NCI-H446 (cell line): ENCODE measurements at regions not wholly inside any gene's neighbourhood (a gene's known extent, or its start where the extent isn't known, plus 50 kb on each side); places are given as distances from the start of the nearest gene placed in this dataset.

Experiments used
- DNase-seq, 2 experiments: peaks; one replicate each; lab custom pipeline; 2025; lab: John Stamatoyannopoulos, UW

DNA sequence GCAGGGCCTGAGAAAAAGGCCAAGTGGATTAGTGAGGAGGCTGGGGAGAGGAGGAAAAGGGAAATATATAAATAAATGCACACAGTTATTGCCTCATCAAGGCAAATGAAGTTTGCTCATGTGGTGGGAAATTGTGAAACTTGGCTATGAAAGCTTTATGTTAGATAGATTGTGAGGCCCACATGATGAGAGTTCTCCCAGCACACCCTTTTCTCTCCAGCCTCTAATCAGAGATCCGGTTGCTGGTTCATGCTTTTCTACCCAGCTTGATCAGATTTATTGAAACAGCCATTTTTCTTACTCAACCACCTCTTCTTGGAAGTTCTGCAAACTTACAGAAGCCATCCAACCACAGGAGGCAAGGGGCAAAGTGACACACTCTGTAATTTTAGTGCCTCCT, 125.8 kb upstream of the KLF4 start:
- DNase-seq = no peak

DNA sequence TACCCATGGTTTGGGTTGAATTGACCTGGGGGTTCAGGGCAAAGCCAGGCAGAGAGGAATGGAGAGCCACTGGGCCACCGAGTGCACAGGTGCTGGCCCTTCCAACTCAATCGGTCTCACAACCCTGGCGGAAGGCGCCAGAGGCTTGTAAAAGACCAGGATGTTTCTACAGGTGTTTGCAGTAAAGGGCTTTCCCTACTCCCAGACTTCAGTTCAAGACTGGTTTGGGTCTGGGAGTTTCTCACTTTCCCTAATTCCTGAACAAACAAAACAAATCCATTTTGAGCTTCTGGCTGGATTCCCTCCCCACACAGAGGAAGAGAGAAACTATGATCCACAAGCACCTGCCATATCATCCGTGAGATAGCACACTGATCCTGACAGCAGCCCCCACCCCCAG, 125.2 kb upstream of the KLF4 start:
- no peak for DNase-seq

DNA sequence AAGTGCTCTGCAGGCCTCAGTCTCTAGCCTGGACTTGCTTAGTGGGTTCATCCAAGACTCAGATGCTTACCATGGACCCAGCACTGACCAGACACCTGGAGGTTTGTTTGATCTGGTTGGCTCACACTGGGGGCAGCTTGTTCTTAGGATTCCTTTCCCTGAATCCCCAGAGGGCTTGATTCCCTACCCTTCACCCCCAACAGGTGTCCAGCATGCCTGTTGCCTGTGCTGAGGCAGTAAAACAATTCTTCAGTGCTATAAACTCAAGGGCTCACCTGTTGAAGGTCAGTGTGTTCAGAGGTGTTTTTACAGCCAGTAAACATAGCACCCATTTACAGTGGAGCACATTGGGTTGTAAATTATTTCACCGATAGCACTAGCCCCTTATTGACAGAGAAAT, 123.8 kb upstream of the KLF4 start:
- DNase-seq = no peak

DNA sequence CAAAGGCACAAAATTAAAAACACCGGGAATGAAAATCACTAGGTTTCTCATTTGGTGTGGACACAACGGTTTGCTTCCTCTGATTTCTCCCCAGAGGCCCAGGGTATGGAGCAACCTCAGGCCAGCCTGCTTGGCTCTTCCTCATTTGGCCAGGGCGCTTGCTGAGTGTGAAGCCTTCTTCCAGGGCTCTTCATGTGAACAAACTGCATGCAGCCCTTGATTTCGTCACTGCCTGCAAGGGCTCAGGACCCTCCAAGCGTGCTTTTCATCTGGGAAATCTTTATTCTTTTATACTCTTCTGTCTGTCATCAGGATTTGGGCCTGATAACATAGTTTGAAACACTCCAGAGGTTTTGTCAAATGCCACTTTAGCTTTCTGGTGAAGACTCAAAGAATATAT, 122.6 kb upstream of the KLF4 start:
- DNase-seq = no peak

DNA sequence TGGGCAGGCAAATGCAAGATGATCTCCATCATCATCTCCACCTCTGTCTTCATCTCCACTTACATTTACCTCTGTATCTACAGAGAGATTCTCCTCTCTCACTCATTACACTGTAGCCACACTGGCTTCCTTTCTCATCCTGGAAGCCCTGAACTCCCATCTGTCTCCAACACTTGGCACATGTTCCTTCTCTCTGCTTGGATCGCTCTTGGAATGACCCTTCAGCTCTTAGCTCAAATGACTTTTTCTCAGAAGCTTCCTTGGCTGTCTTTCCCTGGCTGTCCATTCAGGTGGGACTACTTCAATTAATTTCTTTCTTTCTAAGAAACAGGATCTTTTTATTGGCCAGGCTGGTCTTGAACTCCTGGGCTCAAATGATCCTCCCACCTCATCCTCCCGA, 120.0 kb upstream of the KLF4 start:
- no peak for DNase-seq

DNA sequence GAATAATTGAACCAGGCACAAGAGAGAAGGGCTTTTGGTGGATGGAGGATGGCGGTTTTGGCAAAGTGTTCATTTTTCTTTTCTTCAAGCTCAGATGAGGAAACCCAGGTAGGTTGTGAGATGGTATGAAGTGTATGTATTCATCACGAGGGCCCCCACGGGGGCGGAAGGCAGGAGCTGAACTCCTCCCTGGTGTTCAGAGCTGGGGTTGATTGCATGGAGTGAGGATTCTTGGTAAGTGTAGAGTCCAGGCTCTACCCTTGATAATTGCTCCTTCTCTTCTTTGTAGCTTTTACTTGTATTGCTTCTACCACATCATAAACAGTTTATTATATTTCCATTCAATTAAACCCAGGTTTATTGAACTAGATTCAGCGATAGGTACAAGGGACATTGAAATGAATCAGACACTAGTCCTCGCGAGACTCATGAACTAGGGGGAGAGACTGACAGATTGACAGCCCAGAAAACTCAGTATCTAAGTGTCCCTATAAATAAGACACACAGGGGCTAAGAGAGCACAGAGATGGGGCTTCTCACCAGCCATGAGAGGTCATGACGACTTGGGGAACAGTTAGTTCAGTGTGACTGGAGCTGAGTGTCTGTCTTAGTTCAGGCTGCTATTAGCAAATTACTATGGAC, 116.7 kb upstream of the KLF4 start:
- no peak for DNase-seq

DNA sequence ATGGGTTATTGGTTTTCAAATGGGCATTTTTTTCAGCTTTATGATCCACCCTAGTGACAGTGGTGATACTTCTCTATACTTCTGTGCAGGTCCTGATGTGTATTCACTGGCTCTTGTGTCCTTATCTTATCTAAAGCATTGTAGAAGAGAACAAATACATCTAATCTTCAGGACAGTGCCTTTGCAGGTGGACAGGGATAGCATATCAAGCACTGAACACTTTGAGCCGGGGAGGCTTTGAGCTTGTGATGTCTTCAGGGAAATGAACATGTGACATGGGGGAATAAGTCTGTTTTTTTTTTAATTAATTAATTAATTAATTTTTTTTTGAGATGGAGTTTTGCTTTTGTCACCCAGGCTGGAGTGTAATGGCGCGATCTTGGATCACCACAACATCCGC, 115.5 kb upstream of the KLF4 start:
- DNase-seq = no peak

DNA sequence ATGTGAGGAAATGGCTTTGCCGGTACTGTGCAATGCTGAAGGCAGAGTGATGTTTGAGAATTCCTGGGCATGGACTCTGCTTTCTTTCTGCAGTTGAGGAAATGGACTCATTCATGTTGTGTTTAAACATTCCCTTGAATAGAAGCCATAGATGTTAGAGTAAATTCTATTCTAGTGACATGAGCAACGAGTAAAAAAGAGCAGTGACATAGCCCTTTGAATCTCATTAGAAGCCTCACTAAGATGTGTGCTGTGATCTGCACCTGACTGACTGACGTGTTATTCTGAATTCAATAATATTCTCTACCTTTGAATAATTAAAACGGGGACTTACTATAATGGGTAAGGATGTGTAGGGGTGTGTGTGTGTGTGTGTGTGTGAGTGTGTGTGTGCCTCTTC, 113.7 kb upstream of the KLF4 start:
- no peak for DNase-seq

DNA sequence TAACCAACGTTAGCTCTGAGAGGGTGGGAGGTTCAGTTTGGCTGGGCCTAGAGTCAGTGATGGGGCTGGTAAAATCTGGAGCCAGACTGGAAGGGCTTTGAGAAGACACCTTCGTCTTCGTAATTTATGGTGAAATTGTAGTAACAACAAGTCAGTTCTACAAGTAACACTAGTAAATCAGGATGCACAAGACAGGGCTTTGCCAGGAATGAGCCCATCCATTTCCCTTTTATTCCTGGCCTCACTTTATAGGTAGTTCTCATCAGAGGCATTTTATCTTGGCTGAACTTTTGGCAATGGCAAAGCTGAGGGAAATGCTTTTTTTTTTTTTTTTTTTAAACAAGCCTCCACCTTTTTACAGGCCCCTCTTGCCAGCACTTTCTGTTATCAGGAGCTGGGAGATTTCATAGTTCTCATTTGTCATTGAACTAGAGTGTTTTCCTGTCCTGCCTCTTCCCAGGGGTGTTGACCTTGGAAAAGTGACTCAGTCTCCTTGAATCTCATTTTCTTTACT, 110.5 kb upstream of the KLF4 start:
- DNase-seq = no peak

DNA sequence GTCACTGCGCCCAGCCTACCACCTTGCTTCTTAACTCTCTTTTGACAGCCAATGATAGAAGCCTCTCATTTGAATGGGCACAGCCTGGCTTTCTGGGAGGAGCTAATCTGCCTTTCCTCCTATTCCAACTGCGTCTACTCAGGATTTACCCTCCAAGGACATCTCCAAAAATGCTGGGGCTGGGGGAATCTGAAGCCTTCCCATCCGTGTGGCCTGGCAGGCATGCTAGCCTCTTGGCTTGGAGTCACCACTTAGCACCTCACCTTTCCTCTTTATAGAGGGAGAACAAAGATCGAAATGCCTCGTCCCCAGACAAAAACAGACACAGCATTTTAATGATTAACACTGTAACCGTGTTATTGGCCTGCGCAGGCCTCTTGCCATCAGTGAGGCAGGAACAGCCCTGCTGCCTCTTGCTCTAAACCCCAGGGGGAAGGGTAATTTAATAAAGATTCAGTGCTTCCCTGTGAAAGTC, 108.2 kb upstream of the KLF4 start:
- no peak for DNase-seq

DNA sequence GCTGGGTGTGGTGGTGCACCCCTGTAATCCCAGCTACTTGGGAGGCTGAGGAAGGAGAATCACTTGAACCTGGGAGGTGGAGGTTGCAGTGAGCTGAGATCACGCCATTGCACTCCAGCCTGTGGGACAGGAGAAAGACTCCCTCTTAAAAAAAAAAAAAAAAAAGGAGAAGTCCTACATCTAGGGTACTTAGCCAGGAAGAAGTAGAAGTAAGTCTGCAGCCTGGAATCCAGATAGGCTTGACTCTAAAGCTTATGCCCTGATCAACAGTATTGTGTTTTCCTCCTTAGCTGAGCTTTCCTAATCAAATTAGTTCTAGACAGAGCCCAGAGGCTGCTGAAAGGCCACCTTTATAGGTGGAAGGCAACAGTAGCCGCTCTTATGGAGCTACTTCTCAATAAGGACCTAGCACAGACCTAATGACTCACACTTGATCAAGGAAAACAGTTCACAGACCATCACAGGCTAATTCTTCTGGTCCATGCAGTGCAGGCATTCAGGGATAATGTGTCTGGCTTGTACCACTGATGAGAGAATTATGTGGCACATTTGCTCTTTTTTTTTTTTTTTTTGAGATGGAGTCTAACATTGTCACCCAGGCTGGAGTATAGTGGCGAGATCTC, 105.5 kb upstream of the KLF4 start:
- no peak for DNase-seq

DNA sequence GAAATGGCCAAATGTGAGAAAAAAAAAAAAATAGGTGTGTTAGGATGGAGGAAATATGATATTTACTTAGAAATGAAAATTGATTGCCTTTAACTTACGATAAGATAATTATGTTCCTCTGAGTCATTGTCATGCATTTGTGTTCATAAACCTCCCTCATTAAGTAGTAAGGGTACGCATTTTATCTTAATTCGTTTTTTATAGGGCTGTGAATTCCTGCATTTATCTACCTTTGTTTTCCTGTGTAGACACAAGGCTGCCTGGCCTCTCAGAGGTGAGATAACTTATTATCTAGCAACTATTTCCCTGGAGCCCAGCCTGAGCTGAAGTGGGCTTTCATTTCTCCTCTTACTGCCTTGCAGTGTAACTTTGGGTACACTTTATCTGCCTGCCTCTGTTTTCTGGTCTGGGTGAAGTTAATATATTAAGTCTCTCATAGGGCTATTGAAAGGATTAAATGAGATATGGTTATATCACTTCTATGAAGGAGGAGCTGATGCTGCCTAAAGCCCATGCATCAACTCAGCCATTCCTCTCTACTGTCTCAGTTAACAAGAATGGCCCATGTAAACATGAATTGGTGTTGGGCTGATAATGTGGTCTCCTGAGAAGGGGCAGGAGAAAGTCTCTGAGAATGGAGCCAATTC, 103.8 kb upstream of the KLF4 start:
- DNase-seq = no peak

DNA sequence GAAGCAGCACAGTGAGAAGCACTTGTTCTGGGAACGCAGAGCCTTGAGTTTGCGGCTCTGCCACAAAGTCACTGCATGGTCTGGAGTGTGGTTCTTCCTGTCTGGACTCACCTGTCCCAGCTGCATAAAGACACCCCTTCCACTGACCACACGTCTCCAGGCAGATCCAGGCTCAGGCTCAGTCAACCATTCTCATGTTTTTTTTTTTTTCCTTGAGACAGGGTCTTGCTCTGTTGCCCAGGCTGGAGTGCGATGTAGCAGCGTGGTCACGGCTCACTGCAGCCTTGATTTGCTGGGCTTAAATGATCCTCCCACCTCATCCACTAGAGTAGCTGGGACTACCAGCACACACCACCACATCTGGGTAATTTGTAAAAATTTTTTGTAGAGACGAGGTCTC, 102.9 kb upstream of the KLF4 start:
- no peak for DNase-seq

DNA sequence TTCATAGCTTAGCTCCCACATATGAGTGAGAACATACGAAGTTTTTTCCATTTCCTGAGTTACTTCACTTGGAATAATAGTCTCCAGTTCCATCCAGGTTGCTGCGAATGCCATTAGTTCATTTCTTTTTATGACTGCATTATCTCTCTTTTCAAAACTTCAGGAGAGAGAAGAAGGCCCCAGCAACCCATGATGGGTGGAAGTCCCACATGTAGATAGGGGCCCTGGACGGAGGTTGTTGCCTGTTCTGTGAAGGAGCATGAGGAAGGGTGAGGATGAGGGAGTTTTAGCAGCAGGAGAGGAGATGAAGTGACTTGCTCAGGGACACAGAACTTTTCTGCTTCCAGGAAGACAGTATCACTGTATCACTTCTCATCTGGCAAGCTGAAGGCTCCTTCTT, 102.2 kb upstream of the KLF4 start:
- no peak for DNase-seq

DNA sequence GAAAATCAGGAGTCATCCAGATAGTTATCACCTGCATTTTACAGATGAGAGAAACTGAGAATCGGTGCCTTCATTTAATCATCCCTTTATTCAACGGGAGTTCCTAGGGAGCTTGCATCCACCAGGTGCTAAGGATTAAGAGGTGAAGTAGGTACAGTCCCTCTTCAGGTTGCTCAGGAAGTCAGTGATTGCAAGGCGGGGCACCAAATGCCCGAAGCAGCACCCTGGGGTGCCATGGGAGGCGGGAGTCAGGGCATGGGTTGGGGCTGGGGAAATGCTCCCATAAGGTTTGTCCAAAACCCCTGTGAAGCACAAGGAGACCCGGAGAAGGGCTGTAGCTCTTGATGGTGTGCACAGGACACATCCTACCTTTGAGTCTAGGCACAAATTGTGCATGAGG, 98.8 kb upstream of the KLF4 start:
- DNase-seq = no peak

DNA sequence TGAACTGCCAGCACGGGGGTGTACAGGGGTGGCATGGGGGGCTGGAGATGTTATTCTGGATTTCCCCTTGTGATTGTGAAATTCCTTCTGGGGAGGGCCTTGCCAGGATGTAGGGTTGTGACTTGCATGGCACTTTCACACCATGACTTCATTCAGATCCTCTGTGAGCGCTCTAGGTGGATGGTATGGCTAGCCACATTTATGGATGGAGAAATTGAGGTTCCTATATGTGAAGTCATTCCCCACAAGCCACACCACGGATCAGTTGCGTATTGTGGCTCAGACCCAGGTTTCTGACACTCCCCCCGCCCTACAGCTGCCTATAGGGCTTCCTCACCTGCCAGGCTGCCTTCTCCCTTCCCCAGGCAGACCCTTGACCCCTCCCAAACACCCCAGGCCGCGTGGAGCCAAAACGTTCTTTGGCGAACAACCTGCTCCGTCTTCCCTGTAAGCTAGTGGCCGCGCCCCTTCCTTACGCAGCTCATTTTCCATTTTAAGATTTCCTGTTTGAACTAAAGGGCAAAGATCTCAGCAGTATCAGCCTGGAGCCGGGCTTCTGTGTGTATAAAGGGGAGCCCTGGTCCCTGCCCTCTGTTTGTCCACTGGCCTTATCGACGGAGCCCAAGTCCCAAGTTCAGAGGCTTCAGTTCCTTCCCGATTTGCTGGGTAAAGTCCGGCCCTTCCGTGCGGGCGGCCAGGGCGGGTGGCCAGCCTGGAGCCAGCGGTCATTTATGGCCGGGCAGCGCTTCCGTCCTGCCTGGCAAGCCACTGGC, 97.8 kb upstream of the KLF4 start:
- DNase-seq = no peak

DNA sequence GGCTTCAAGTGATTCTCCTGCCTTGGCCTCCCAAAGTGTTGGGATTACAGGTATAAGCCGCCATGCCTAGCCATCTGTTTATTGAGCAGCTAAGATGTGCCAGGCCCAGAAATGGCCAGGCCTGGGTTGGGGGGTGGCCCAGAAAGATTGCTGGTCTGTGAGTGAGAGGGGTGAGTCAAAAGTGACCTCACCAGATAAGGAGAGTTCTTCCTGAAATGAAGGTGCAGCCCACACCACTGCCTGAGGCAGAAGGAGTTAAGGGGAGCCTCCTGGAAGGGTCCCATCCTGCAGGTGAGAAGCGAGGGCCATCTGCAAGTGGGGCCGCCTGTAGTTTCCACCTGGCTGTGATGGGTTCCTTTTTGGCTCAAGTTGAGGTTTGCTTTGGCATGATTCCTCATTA, 96.9 kb upstream of the KLF4 start:
- no peak for DNase-seq

DNA sequence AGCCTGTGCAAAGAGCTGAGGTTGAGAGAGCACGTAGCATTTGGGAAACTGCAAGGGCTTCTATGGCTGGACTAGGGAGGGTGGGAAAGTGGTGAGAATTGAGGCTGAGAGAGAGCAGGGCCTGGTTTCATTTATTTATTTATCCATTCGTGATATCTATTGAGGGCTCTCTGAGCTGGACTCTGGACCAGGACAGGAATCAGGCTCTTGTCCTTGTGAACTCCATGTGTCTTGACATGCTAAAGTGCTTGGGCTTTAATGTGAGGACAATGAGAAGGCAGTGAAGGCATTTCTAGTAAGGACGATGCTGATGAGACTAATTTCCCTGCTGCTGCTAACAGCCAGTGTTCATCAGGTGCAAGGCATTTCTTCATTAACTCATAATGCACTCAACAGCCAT, 95.9 kb upstream of the KLF4 start:
- no peak for DNase-seq

DNA sequence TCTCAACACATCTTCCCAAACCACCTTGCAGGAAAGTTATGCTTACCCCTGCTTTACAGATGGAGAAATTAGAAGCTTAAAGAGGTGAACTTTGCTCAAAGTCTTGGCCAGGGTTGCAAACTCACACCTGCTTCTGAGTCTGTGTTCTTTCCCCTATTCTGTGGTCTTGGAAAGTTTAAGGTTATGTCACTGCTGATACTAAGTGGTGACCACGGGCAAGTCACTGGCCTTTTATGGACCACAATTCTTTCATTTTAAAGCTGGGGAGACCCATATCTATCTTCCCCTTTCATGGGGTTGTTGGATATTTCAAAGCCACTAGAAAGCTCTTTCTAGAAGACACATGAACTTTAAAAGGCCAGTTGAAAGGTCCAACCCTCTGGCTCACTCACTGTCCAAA, 95.4 kb upstream of the KLF4 start:
- no peak for DNase-seq

DNA sequence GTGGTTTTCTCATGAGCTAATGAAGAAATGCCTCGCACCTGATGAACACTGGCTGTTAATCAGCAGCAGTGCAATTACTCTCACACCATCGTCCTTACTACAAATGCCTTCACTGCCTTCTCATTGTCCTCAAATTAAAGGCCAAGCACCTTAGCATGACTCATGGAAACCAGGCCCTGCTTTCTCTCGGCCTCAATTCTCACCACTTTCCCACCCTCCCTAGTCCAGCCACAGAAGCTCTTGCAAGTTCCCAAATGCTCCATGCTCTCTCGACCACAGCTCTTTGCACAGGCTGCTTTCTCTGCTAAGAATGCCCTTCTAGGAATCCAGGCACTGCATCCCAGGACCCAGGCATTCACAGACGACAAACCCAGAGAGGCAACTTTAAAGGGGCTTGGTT, 94.6 kb upstream of the KLF4 start:
- DNase-seq = no peak

DNA sequence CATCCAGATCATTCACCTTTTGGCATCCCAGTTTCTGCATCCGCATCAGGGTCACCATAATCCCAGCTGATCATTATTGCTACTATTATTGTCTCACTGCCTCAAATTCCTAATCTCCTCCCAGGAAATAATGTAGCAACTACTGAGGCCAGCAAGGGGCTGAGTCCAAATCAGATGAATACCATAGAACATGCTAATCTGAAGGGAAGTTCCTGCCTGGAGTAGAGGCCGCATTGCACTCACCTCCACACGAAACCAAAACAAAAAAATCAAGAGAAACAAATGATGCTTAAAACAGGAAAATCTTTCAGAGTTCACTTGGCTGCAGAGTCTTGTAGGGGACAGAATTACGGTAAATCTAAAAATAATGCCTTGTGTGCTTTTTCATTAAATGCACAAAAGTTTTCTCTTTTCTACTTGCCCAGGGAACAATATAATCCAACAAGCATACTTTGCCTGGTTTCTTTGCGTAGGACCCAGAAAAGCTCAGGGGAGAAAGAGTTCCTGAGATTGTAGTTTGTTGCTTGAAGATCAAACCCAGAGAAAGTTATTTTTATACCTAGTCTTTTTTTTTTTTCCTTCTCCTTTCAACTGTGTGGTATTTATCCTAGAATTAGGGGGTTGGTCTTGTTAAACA, 87.7 kb upstream of the KLF4 start:
- DNase-seq = no peak

DNA sequence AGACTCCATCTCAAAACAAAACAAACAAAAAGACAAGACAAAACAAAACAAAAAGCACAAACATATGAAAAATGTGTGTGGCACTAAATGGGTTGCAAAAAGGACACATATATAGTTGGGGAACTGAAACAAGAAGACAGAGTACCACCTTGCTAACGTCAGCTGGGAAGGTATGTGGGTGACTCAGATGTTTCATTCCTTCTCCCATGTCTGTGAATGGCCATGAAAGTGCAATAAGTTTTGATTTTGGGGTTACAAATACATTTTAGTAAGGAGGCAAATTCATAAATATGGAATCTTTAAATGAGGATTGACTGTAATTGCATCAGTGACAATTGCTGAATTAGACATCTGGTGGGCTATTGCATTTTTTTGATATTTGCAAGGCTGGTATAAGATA, 81.6 kb upstream of the KLF4 start:
- DNase-seq = no peak
